ENCODE measurements at regions not wholly inside any gene's neighbourhood (a gene's known extent, or its start where the extent isn't known, plus 50 kb on each side); places are given as distances from the start of the nearest gene placed in this dataset.

- no peaks in the 10 kb centered on the region for H3K79me2 ChIP-seq (ENCODE audit: control insufficient read depth, insufficient read depth, low read length)
- ChIA-PET POLR2A (no interaction called here), CTCF (no interaction called here)
- DNase-seq (ENCODE audit: low read depth, low spot score) (no peak), FAIRE-seq (no peak)
- H3K27me3 ChIP-seq (ENCODE audit: control insufficient read depth in 2 of 2, insufficient read depth in 2 of 2, low read length in 2 of 2) = no peaks in the 10 kb centered on the region
- TF ChIP-seq POLR2AphosphoS5 (IDR thresholded peaks at IDR 0.05; ENCODE audit: insufficient read depth, low read depth, low read length) = no peak
- TF ChIP-seq GATA2 (IDR thresholded peaks at IDR 0.05; ENCODE audit: insufficient read depth, insufficient read length, low read depth, low read length) = no peak
- TF ChIP-seq MYC (IDR thresholded peaks at IDR 0.05; ENCODE audit: low read depth, low read length) = no peak
- no peak for TF ChIP-seq JUN (IDR thresholded peaks at IDR 0.05; ENCODE audit: borderline replicate concordance, insufficient read depth, insufficient read length, low read depth)
- TF ChIP-seq FOS (IDR thresholded peaks at IDR 0.05; ENCODE audit: borderline replicate concordance, insufficient read depth, low read length) = no peak
- TF ChIP-seq, protein P1, sequence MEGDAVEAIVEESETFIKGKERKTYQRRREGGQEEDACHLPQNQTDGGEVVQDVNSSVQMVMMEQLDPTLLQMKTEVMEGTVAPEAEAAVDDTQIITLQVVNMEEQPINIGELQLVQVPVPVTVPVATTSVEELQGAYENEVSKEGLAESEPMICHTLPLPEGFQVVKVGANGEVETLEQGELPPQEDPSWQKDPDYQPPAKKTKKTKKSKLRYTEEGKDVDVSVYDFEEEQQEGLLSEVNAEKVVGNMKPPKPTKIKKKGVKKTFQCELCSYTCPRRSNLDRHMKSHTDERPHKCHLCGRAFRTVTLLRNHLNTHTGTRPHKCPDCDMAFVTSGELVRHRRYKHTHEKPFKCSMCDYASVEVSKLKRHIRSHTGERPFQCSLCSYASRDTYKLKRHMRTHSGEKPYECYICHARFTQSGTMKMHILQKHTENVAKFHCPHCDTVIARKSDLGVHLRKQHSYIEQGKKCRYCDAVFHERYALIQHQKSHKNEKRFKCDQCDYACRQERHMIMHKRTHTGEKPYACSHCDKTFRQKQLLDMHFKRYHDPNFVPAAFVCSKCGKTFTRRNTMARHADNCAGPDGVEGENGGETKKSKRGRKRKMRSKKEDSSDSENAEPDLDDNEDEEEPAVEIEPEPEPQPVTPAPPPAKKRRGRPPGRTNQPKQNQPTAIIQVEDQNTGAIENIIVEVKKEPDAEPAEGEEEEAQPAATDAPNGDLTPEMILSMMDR (IDR thresholded peaks at IDR 0.05; ENCODE audit: extremely low read depth in 1 of 2, insufficient read depth in 1 of 2, low read depth in 1 of 2, low read length in 2 of 2) = no peak
- no peak for TF ChIP-seq MAX (IDR thresholded peaks at IDR 0.05; ENCODE audit: insufficient read depth, insufficient read length)
- TF ChIP-seq EZH2 (IDR thresholded peaks at IDR 0.05; ENCODE audit: borderline replicate concordance, low read depth, low read length, severe bottlenecking) = no peak
- TF ChIP-seq POLR2A (IDR thresholded peaks at IDR 0.05; ENCODE audit: low read depth, low read length) = no peak
- H3K36me3 ChIP-seq (ENCODE audit: control insufficient read depth in 2 of 2, extremely low read depth in 1 of 2, insufficient read depth in 2 of 2, low read length in 2 of 2) = no peaks in the 10 kb centered on the region
- no peaks in the 10 kb centered on the region for H3K4me1 ChIP-seq (ENCODE audit: control insufficient read depth, extremely low read depth, insufficient read depth, low read length)
- no peak overlapping the region for H3K4me2 ChIP-seq (ENCODE audit: insufficient read depth, low read length)
- intact Hi-C loops (cut with micrococcal nuclease) (no loop called here), dilution Hi-C loops (cut with MboI; ENCODE audit: extremely low pct_ligation_motif_present, low sequenced_read_pairs) (no loop called here)
- H3K4me3 ChIP-seq (replicated peaks in 1 of 3; ENCODE audit: insufficient read depth in 1 of 3, low read depth in 1 of 3, low read length in 3 of 3) = no peak overlapping the region
- H3K27ac ChIP-seq (ENCODE audit: insufficient read depth, low read depth, low read length) = no peak overlapping the region
- H3K9me3 ChIP-seq (replicated peaks; ENCODE audit: control insufficient read depth, insufficient read depth, low read length) = peaks cover 2% of the 10 kb centered on the region
- BruUV-seq (replicated peaks) = no TSS peak
- no peaks in the 10 kb centered on the region for H4K20me1 ChIP-seq (replicated peaks; ENCODE audit: control insufficient read depth, extremely low read depth, insufficient read depth, low read length)
- no peaks in the 10 kb centered on the region for H3K9me1 ChIP-seq (replicated peaks; ENCODE audit: control insufficient read depth, extremely low read depth, insufficient read depth, low read length)
- no peak overlapping the region for H3K9ac ChIP-seq (replicated peaks; ENCODE audit: extremely low read depth, insufficient read depth, low read length)
- H2AFZ ChIP-seq (ENCODE audit: low read depth, low read length) = no peak overlapping the region
Observed at GRCh38 chr4:23967281-23967680, 77.4 kb upstream of the PPARGC1A start.

All from endothelial cell of umbilical vein (primary cell).